ENCODE measurements at regions not wholly inside any gene's neighbourhood (a gene's known extent, or its start where the extent isn't known, plus 50 kb on each side); places are given as distances from the start of the nearest gene placed in this dataset.

GRCh38 chr6:132204591-132204990 lies 196.7 kb downstream of the MOXD1 start:
- TF ChIP-seq, protein P1, sequence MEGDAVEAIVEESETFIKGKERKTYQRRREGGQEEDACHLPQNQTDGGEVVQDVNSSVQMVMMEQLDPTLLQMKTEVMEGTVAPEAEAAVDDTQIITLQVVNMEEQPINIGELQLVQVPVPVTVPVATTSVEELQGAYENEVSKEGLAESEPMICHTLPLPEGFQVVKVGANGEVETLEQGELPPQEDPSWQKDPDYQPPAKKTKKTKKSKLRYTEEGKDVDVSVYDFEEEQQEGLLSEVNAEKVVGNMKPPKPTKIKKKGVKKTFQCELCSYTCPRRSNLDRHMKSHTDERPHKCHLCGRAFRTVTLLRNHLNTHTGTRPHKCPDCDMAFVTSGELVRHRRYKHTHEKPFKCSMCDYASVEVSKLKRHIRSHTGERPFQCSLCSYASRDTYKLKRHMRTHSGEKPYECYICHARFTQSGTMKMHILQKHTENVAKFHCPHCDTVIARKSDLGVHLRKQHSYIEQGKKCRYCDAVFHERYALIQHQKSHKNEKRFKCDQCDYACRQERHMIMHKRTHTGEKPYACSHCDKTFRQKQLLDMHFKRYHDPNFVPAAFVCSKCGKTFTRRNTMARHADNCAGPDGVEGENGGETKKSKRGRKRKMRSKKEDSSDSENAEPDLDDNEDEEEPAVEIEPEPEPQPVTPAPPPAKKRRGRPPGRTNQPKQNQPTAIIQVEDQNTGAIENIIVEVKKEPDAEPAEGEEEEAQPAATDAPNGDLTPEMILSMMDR (IDR thresholded peaks at IDR 0.05; ENCODE audit: low read depth, low read length): no peak
- no peak overlapping the region for H3K4me3 ChIP-seq (replicated peaks in 1 of 2; ENCODE audit: low read depth in 2 of 2, low read length in 2 of 2)
- DNase-seq (ENCODE audit: low read depth in 2 of 2): no peak

- H3K4me3 ChIP-seq (replicated peaks in 1 of 2; ENCODE audit: low read depth in 2 of 2, low read length in 2 of 2): no peak overlapping the region
- TF ChIP-seq, protein P1 (IDR thresholded peaks at IDR 0.05; ENCODE audit: low read depth, low read length): no peak
- DNase-seq (ENCODE audit: low read depth in 2 of 2): peak; percentile 82 to 90
Measured at GRCh38 chr6:132202574-132202973, 198.7 kb downstream of the MOXD1 start.

- TF ChIP-seq, protein P1 (IDR thresholded peaks at IDR 0.05; ENCODE audit: low read depth, low read length): no peak
- H3K4me3 ChIP-seq (replicated peaks in 1 of 2; ENCODE audit: low read depth in 2 of 2, low read length in 2 of 2): peak overlapping the region in 1 of 2 donors; percentile 20
- peak; percentile 50 to 86 for DNase-seq (ENCODE audit: low read depth in 2 of 2)
Measured at GRCh38 chr6:132199343-132199742, 201.9 kb downstream of the MOXD1 start.

GRCh38 chr6:132198896-132199295 lies 202.4 kb downstream of the MOXD1 start:
- DNase-seq (ENCODE audit: low read depth in 2 of 2): peak in 1 of 2 donors; percentile 81
- H3K4me3 ChIP-seq (replicated peaks in 1 of 2; ENCODE audit: low read depth in 2 of 2, low read length in 2 of 2): no peak overlapping the region
- TF ChIP-seq, protein P1 (IDR thresholded peaks at IDR 0.05; ENCODE audit: low read depth, low read length): no peak

- no peak overlapping the region for H3K4me3 ChIP-seq (replicated peaks in 1 of 2; ENCODE audit: low read depth in 2 of 2, low read length in 2 of 2)
- TF ChIP-seq, protein P1 (IDR thresholded peaks at IDR 0.05; ENCODE audit: low read depth, low read length): no peak
- DNase-seq (ENCODE audit: low read depth in 2 of 2): peak in 1 of 2 donors; percentile 58
Measured at GRCh38 chr6:132198040-132198439, 203.2 kb downstream of the MOXD1 start.

- no peak overlapping the region for H3K4me3 ChIP-seq (replicated peaks in 1 of 2; ENCODE audit: low read depth in 2 of 2, low read length in 2 of 2)
- no peak for DNase-seq (ENCODE audit: low read depth in 2 of 2)
- TF ChIP-seq, protein P1 (IDR thresholded peaks at IDR 0.05; ENCODE audit: low read depth, low read length): no peak
Measured at GRCh38 chr6:132194529-132194928, 206.7 kb downstream of the MOXD1 start.

- TF ChIP-seq, protein P1 (IDR thresholded peaks at IDR 0.05; ENCODE audit: low read depth, low read length): no peak
- no peak for DNase-seq (ENCODE audit: low read depth in 2 of 2)
- H3K4me3 ChIP-seq (replicated peaks in 1 of 2; ENCODE audit: low read depth in 2 of 2, low read length in 2 of 2): no peak overlapping the region
Measured at GRCh38 chr6:132192631-132193030, 208.6 kb downstream of the MOXD1 start.

Measured in cardiac fibroblast (primary cell).